GM18505 (cell line): ENCODE measurements at regions not wholly inside any gene's neighbourhood (a gene's known extent, or its start where the extent isn't known, plus 50 kb on each side); places are given as distances from the start of the nearest gene placed in this dataset.

Experiments used
- ATAC-seq: cut with Tn5 transposase; IDR thresholded peaks from one replicate; pipeline ENCODE4 v1.9.1; 2021; ENCODE audit not compliant: unreplicated experiment
- POLR2A ChIP-seq: IDR thresholded peaks from 4 replicates; pipeline ENCODE4 v1.6.1; 2011; ENCODE audit warnings: borderline replicate concordance; ENCODE audit not compliant: insufficient read depth, insufficient read length; ENCODE audit errors: extremely low read depth

- no peak for TF ChIP-seq POLR2A
- ATAC-seq = no peak
These were observed 143.3 kb downstream of the GPAT3 start for GRCh38 chr4:83679254-83679653.

GRCh38 chr4:83677656-83678055, 141.7 kb downstream of the GPAT3 start:
- TF ChIP-seq POLR2A = no peak
- ATAC-seq = no peak

GRCh38 chr4:83664741-83665140, 128.8 kb downstream of the GPAT3 start:
- no peak for TF ChIP-seq POLR2A
- ATAC-seq = no peak

GRCh38 chr4:83664071-83664470, 128.2 kb downstream of the GPAT3 start:
- TF ChIP-seq POLR2A = no peak
- ATAC-seq = no peak

GRCh38 chr4:83662204-83662603, 126.3 kb downstream of the GPAT3 start:
- no peak for ATAC-seq
- no peak for TF ChIP-seq POLR2A

- TF ChIP-seq POLR2A = no peak
- no peak for ATAC-seq
These were observed 125.5 kb downstream of the GPAT3 start for GRCh38 chr4:83661359-83661758.

- no peak for ATAC-seq
- TF ChIP-seq POLR2A = no peak
These were observed 124.7 kb downstream of the GPAT3 start for GRCh38 chr4:83660578-83660977.

- no peak for ATAC-seq
- TF ChIP-seq POLR2A = no peak
These were observed 122.9 kb downstream of the GPAT3 start for GRCh38 chr4:83658806-83659205.

- no peak for TF ChIP-seq POLR2A
- ATAC-seq = no peak
These were observed 121.4 kb downstream of the GPAT3 start for GRCh38 chr4:83657336-83657735.
